Retinal pigment epithelial cell (primary cell): ENCODE measurements at regions not wholly inside any gene's neighbourhood (a gene's known extent, or its start where the extent isn't known, plus 50 kb on each side); places are given as distances from the start of the nearest gene placed in this dataset.
A peak's percentile ranks its signal among the peaks of the same experiment; 100 is the strongest.

ENCODE experiments used
- DNase-seq: peaks from one replicate; pipeline ENCODE4 v3.0.0-alpha.2; 2010; ENCODE audit warnings: low read depth
- H3K4me3 ChIP-seq: 2 replicates; pipeline ENCODE4 v1.5.1; 2011; ENCODE audit warnings: mild to moderate bottlenecking, low read length, control low read depth, moderate library complexity
- CTCF ChIP-seq: conservative IDR thresholded peaks from 2 replicates; pipeline ENCODE4 v1.5.1; 2011; ENCODE audit warnings: low read depth, low read length, control low read depth, inconsistent platforms

DNA sequence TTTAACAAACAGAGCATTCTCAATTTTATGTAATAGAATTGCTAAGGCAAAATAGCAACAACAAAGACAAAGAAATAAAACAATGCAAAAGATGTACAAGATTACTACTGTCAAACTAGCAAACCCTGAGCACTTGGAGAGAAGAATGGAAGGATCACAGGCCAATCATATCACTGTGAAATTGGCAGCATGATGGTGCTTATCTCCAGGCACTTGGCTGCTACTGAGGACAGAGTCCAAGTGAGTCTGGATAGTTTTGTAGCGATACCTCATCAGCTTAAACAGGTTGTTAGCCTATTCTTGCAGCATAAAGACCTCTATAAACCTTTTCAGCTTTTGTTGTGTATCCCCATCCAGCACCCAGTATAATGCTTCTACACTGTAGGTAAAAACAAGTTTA lies 117.7 kb downstream of the C4orf33 start:
- H3K4me3 ChIP-seq: no peak overlapping the region
- TF ChIP-seq CTCF: no peak
- no peak for DNase-seq

DNA sequence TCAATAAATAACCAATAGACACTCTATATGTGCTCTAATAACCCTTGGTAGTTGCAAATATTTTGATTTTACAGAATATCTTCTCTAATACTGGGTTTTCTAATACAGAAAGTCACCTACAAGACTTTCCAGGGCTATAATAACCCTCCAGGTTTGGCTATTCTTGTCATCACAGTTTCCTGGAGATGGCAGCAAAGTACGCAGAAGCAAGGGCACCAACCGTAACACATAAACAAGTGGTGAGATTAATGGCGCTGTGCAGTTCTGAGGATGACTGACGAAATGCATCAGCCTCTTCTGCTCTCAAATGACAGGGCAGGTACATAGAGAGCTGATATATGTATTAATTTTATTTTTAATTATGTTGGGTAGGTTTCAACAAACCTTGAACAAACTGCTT lies 122.4 kb downstream of the C4orf33 start:
- peak; percentile 34 for TF ChIP-seq CTCF
- no peak for DNase-seq
- no peak overlapping the region for H3K4me3 ChIP-seq

GRCh38 chr4:129218897-129219296 lies 122.9 kb downstream of the C4orf33 start:
- H3K4me3 ChIP-seq: no peak overlapping the region
- TF ChIP-seq CTCF: no peak
- peak; percentile 31 for DNase-seq

DNA sequence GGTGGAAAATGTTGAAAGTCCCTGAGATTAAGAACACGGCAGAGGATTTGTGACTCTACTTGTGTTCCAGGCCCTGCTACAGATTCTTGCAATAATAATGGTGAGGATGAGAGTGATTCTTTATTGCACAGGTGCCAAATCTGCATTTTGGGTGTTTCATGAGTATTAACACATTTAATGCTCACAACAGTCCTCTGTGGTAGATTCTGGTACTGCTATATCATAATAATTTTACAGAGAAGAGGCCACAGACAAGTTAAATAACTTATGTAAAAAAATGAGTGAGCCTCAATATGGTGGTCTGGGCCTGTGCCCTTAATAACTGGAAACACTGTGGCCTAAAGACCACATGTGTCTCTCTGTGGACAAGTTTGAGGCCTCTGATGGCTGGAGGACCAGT lies 124.3 kb downstream of the C4orf33 start:
- H3K4me3 ChIP-seq: no peak overlapping the region
- no peak for DNase-seq
- no peak for TF ChIP-seq CTCF

- H3K4me3 ChIP-seq: no peak overlapping the region
- TF ChIP-seq CTCF: no peak
- no peak for DNase-seq
Observed at GRCh38 chr4:129223945-129224344, 128.0 kb downstream of the C4orf33 start.

DNA sequence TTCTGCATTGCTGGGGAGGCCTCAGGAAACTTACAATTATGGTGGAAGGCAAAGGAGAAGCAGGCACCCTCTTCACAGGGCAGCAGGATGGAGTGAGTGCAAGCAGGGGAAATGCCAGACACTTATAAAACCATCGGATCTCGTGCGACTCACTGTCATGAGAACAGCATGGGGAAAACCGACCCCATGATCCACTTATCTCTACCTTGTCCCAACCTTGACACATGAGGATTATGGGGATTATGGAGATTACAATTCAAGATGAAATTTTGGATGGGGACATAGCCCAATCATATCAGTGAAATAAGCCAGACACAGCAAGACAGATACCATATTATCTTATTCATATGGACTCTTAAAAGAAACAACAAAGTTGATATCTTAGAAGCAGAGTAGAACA lies 134.9 kb downstream of the C4orf33 start:
- no peak overlapping the region for H3K4me3 ChIP-seq
- DNase-seq: no peak
- no peak for TF ChIP-seq CTCF

DNA sequence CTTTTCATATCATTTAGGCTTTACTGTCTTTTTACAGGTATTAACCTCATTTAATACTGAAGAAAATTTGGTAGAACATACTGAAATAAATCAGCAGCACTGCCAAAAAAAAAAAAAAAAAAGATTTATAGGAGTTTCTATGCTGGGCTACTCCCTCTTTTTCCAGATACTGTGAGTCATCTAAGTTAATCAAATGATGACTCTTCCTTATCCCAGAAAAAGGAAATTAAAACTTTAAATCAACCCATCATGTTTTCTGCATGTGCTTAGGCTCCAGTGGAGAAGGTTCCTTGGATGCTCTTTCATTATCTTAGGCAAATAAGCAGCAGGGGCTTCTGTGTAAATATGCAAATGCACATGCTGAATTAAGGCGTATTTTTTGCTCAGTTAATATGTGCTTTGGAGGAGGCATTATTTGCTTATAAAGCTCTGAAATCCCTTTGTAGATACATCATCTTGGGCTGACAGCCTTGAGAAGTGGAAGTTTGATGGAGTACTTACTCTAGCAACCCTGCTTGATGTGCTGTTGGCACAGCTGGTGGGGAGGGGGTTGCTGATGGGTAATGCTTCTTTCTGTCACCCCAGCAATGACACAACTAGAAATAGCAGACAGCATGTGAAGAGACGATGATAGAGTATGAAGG lies 136.1 kb downstream of the C4orf33 start:
- H3K4me3 ChIP-seq: no peak overlapping the region
- no peak for DNase-seq
- TF ChIP-seq CTCF: no peak
